H1 (cell line): ENCODE measurements at regions not wholly inside any gene's neighbourhood (a gene's known extent, or its start where the extent isn't known, plus 50 kb on each side); places are given as distances from the start of the nearest gene placed in this dataset.

Source experiments
- CTCF ChIA-PET: fragments of 300-600 bp; sonication (Branson Sonifier 250); formaldehyde crosslinking; loops from one replicate; lab custom pipeline; 2021; ENCODE audit not compliant: partially characterized antibody; lab: Charles Lee
- POLR2A ChIA-PET: fragments of 300-600 bp; sonication (Branson Sonifier 250); formaldehyde crosslinking; loops from one replicate; lab custom pipeline; 2021; ENCODE audit warnings: inconsistent platforms; ENCODE audit not compliant: partially characterized antibody; lab: Charles Lee
- DNase-seq, 2 experiments: peaks; one replicate each; pipeline versions ENCODE4 v3.0.0 to v3.0.0-alpha.2; 2010 to 2022; ENCODE audit warnings: low spot score in 2 of 2, low read depth in 1 of 2, mixed read lengths in 1 of 2
- FAIRE-seq: peaks from 2 replicates; lab custom pipeline; 2011; peaks lifted over from hg19 to GRCh38; lab: Jason Lieb, UNC
- H2AFZ ChIP-seq: 2 replicates; pipeline ENCODE4 v1.8.1; 2012; ENCODE audit warnings: low read length, inconsistent platforms
- H2AK5ac ChIP-seq: 2 replicates; pipeline ENCODE4 v1.6.1; 2013; ENCODE audit warnings: low read depth, low read length
- H2BK120ac ChIP-seq: replicated peaks from 2 replicates; pipeline ENCODE3; 2013; ENCODE audit warnings: low read depth, low read length, inconsistent platforms
- H2BK12ac ChIP-seq: 2 replicates; pipeline ENCODE4 v1.6.1; 2013; ENCODE audit warnings: low read depth, low read length
- H2BK15ac ChIP-seq: 2 replicates; pipeline ENCODE4 v1.6.1; 2013; ENCODE audit warnings: low read length
- H2BK20ac ChIP-seq: 2 replicates; pipeline ENCODE4 v1.6.1; 2013; ENCODE audit warnings: low read length
- H2BK5ac ChIP-seq: 2 replicates; pipeline ENCODE4 v1.6.1; 2013; ENCODE audit warnings: low read depth, low read length
- H3K14ac ChIP-seq: 2 replicates; pipeline ENCODE4 v1.6.1; 2013; ENCODE audit warnings: inconsistent platforms; ENCODE audit not compliant: insufficient read length
- H3K18ac ChIP-seq: 2 replicates; pipeline ENCODE4 v1.6.1; 2013; ENCODE audit warnings: low read length; ENCODE audit errors: extremely low read depth
- H3K23ac ChIP-seq: 2 replicates; pipeline ENCODE4 v1.6.1; 2013; ENCODE audit warnings: inconsistent platforms; ENCODE audit not compliant: insufficient read length
- H3K23me2 ChIP-seq: 2 replicates; pipeline ENCODE4 v1.6.1; 2013; ENCODE audit warnings: low read depth, low read length
- H3K27ac ChIP-seq: 2 replicates; pipeline ENCODE4 v1.6.1; 2011; ENCODE audit warnings: low read depth, low read length, inconsistent platforms
- H3K27me3 ChIP-seq, 4 experiments: replicated peaks in 1 of 4; 1 replicate in 1 of 4; 2 replicates in 3 of 4; pipeline versions ENCODE4 v1.6.1 to v1.8.1; 2011 to 2013; ENCODE audit warnings: low read length in 3 of 4, mild to moderate bottlenecking in 3 of 4, inconsistent platforms in 2 of 4, mixed read lengths in 2 of 4, moderate library complexity in 1 of 4; ENCODE audit not compliant: control insufficient read depth in 3 of 4, insufficient read depth in 3 of 4; ENCODE audit errors: extremely low read depth in 1 of 4
- H3K36me3 ChIP-seq, 4 experiments: 2 replicates each; pipeline versions ENCODE4 v1.6.1 to v1.8.1; 2011 to 2013; ENCODE audit warnings: mild to moderate bottlenecking in 4 of 4, low read length in 3 of 4, moderate library complexity in 2 of 4, control low read depth in 1 of 4, inconsistent platforms in 1 of 4; ENCODE audit not compliant: insufficient read depth in 4 of 4, control insufficient read depth in 2 of 4
- H3K4ac ChIP-seq: replicated peaks from 2 replicates; pipeline ENCODE3; 2013; ENCODE audit warnings: low read length, low read depth, mixed read lengths, inconsistent platforms; ENCODE audit not compliant: insufficient read length
- H3K4me1 ChIP-seq, 4 experiments: replicated peaks in 1 of 4; 1 replicate in 1 of 4; 2 replicates in 3 of 4; pipeline versions ENCODE4 v1.6.1 to v1.8.1; 2011 to 2013; ENCODE audit warnings: low read length in 3 of 4, inconsistent platforms in 2 of 4, mixed read lengths in 1 of 4; ENCODE audit not compliant: insufficient read depth in 4 of 4, control insufficient read depth in 3 of 4
- H3K4me2 ChIP-seq, 2 experiments: 2 replicates each; pipeline versions ENCODE4 v1.6.1 to v1.8.1; 2011 to 2013; ENCODE audit warnings: low read depth in 2 of 2, low read length in 2 of 2, control low read depth in 1 of 2, inconsistent platforms in 1 of 2, mild to moderate bottlenecking in 1 of 2; ENCODE audit not compliant: insufficient read depth in 1 of 2
- H3K4me3 ChIP-seq, 4 experiments: fragments of 200-600, 300-600 bp in 1 of 4; sonication (generic), shearing (Covaris generic), sonication (Bioruptor Twin) in 1 of 4; 2 replicates each; pipeline versions ENCODE4 v1.5.1 to v1.8.1; 2011 to 2016; ENCODE audit warnings: low read length in 4 of 4, low read depth in 3 of 4, control low read depth in 2 of 4, inconsistent platforms in 2 of 4, mild to moderate bottlenecking in 2 of 4, mixed read lengths in 1 of 4, moderate library complexity in 1 of 4; ENCODE audit not compliant: insufficient read depth in 2 of 4; ENCODE audit errors: extremely low read depth in 1 of 4
- H3K56ac ChIP-seq: replicated peaks from 2 replicates; pipeline ENCODE3; 2013; ENCODE audit warnings: low read depth, mild to moderate bottlenecking, mixed read lengths, low read length, inconsistent platforms; ENCODE audit not compliant: insufficient read length
- H3K79me1 ChIP-seq: 2 replicates; pipeline ENCODE4 v1.6.1; 2013; ENCODE audit warnings: low read depth, low read length, control low read depth
- H3K79me2 ChIP-seq, 2 experiments: 2 replicates each; pipeline versions ENCODE4 v1.6.1 to v1.8.1; 2012 to 2013; ENCODE audit warnings: low read length in 2 of 2, mild to moderate bottlenecking in 2 of 2, inconsistent platforms in 1 of 2; ENCODE audit not compliant: insufficient read depth in 2 of 2, control insufficient read depth in 1 of 2
- H3K9ac ChIP-seq, 4 experiments: replicated peaks in 1 of 4; 1 replicate in 1 of 4; 2 replicates in 3 of 4; pipeline versions ENCODE4 v1.6.1 to v1.8.1; 2011 to 2013; ENCODE audit warnings: low read depth in 3 of 4, low read length in 3 of 4, control low read depth in 2 of 4, mild to moderate bottlenecking in 2 of 4, moderate library complexity in 2 of 4, inconsistent platforms in 1 of 4; ENCODE audit errors: extremely low read depth in 1 of 4
- H3K9me3 ChIP-seq, 2 experiments: 2 replicates each; pipeline versions ENCODE4 v1.6.1 to v1.8.1; 2012 to 2013; ENCODE audit warnings: mild to moderate bottlenecking in 2 of 2, moderate library complexity in 2 of 2, control low read depth in 1 of 2, inconsistent platforms in 1 of 2, low read depth in 1 of 2, low read length in 1 of 2, mixed read lengths in 1 of 2; ENCODE audit not compliant: insufficient read depth in 2 of 2
- H4K20me1 ChIP-seq, 2 experiments: replicated peaks in 1 of 2; 2 replicates each; pipeline versions ENCODE3 to v1.8.1; 2011 to 2013; ENCODE audit warnings: inconsistent platforms in 2 of 2, low read length in 2 of 2, mild to moderate bottlenecking in 1 of 2; ENCODE audit not compliant: insufficient read depth in 2 of 2, control insufficient read depth in 1 of 2
- H4K5ac ChIP-seq: 2 replicates; pipeline ENCODE4 v1.6.1; 2013; ENCODE audit warnings: low read length, low read depth, mixed read lengths, inconsistent platforms; ENCODE audit not compliant: insufficient read length
- H4K8ac ChIP-seq: 2 replicates; pipeline ENCODE4 v1.8.0; 2013; ENCODE audit warnings: mild to moderate bottlenecking, moderate library complexity, low read length, inconsistent platforms; ENCODE audit not compliant: insufficient read depth; ENCODE audit errors: extremely low read depth
- H4K91ac ChIP-seq: replicated peaks from 2 replicates; pipeline ENCODE3; 2013; ENCODE audit warnings: low read length, mixed read lengths, inconsistent platforms; ENCODE audit not compliant: insufficient read length
- CEBPB ChIP-seq: IDR thresholded peaks from 2 replicates; pipeline ENCODE4 v1.6.1; 2012; ENCODE audit warnings: low read depth, low read length
- HDAC6 ChIP-seq: IDR thresholded peaks from one replicate; pipeline ENCODE4 v1.7.1; 2012; ENCODE audit warnings: low read depth, mild to moderate bottlenecking, inconsistent platforms, low read length, moderate library complexity
- JUN ChIP-seq: IDR thresholded peaks from 2 replicates; pipeline ENCODE4 v1.6.1; 2011; ENCODE audit warnings: low read depth, mild to moderate bottlenecking, improper control_type of control experiment, low read length
- KDM4A ChIP-seq: IDR thresholded peaks from one replicate; pipeline ENCODE4 v1.7.1; 2012; ENCODE audit warnings: low read depth, mild to moderate bottlenecking, moderate library complexity, low read length, inconsistent platforms; ENCODE audit not compliant: severe bottlenecking
- POLR2A ChIP-seq, 2 experiments: IDR thresholded peaks; 1 replicate in 1 of 2; 2 replicates in 1 of 2; pipeline ENCODE4 v1.6.1; 2011; ENCODE audit warnings: low read depth in 2 of 2, low read length in 2 of 2, mild to moderate bottlenecking in 2 of 2; ENCODE audit errors: control extremely low read depth in 1 of 2
- RXRA ChIP-seq: IDR thresholded peaks from 2 replicates; pipeline ENCODE4 v1.6.1; 2011; ENCODE audit warnings: low read depth, mild to moderate bottlenecking, low read length, moderate library complexity; ENCODE audit not compliant: insufficient read depth
- SAP30 ChIP-seq: fragments of 300-600 bp; sonication (generic); IDR thresholded peaks from 2 replicates; pipeline ENCODE4 v1.7.1; 2012; ENCODE audit warnings: low read length, moderate library complexity, mild to moderate bottlenecking, inconsistent platforms; ENCODE audit not compliant: insufficient read depth, insufficient replicate concordance
- SIN3A ChIP-seq, 2 experiments: IDR thresholded peaks in 1 of 2; conservative IDR thresholded peaks in 1 of 2; 2 replicates each; pipeline ENCODE4 v1.6.1; 2011 to 2012; ENCODE audit warnings: low read length in 2 of 2, improper control_type of control experiment in 1 of 2, low read depth in 1 of 2, mild to moderate bottlenecking in 1 of 2
- SIRT6 ChIP-seq: IDR thresholded peaks from one replicate; pipeline ENCODE4 v1.7.1; 2012; ENCODE audit warnings: low read length, inconsistent platforms
- SP4 ChIP-seq: IDR thresholded peaks from 2 replicates; pipeline ENCODE4 v1.6.1; 2012; ENCODE audit warnings: low read length, inconsistent platforms
- WGBS, 2 experiments: shearing (Covaris generic) in 1 of 2; methylation state at CpG; one replicate each; pipeline versions ENCODE4 v1.1.6 to v1.1.7; 2013 to 2015; ENCODE audit warnings: low lambda C conversion rate in 2 of 2, mixed read lengths in 2 of 2, inconsistent platforms in 1 of 2, low coverage in 1 of 2, missing lambda C conversion rate in 1 of 2; ENCODE audit not compliant: insufficient replicate concordance in 2 of 2, insufficient coverage in 1 of 2, insufficient read length in 1 of 2; ENCODE audit errors: extremely low coverage in 1 of 2, missing lambda C conversion rate in 1 of 2; 5-methylcytosine and 5-hydroxymethylcytosine counted together

DNA sequence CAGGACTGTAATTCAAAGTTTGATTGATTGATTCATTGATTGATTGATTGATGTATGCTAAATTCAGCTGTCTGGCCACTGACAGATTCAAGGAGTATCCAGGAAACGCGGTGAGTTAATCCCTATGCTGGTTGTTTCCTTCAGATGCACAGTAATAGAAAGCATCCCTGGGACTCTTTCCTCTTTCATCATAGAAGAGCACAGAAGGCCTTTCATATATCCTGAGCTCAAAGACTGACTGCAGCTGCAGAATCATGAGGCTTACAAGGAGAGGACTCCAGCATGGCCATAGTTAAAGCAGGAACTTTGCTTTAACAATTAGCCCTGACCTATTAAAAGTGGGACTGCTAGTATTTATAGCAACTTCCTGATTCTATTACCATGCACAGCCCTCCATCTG is 187.7 kb upstream of the TMTC1 start:
- CTCF ChIA-PET: interaction anchor here (1.3 kb wide), 1 partner anchor 11 kb away, joined by 4 read pairs; no protein-coding TSS in a partner anchor

More for the DNA sequence above, 187.7 kb upstream of the TMTC1 start:
- Histone ChIP-seq H3K27me3 (peaks cover 0 to 1% (median 0%) of the 10 kb centered on the region in 4 experiments; a peak in 1 of 7 replicates), H3K79me2 (no peaks in the 10 kb centered on the region), H2AFZ (peak overlapping the region; percentile 26; the same call in 1 of the 2 replicates), H3K36me3 (no peaks in the 10 kb centered on the region), H3K23ac (no peak overlapping the region), H2BK20ac (no peak overlapping the region), H2BK120ac (no peak overlapping the region), H4K20me1 (no peaks in the 10 kb centered on the region), H4K91ac (no peak overlapping the region), H3K4me3 (no peak overlapping the region), H4K8ac (no peak overlapping the region), H3K4me2 (no peak overlapping the region), H2AK5ac (no peak overlapping the region), H3K18ac (no peak overlapping the region), H4K5ac (no peak overlapping the region), H3K27ac (no peak overlapping the region), H3K9me3 (no peaks in the 10 kb centered on the region), H3K14ac (no peak overlapping the region), H3K4me1 (no peaks in the 10 kb centered on the region), H2BK15ac (no peak overlapping the region), H2BK12ac (no peak overlapping the region), H3K23me2 (no peaks in the 10 kb centered on the region), H3K4ac (no peak overlapping the region), H3K79me1 (no peaks in the 10 kb centered on the region), H3K9ac (no peak overlapping the region), H2BK5ac (no peak overlapping the region), H3K56ac (no peak overlapping the region)
- DNase-seq (no peak), FAIRE-seq (no peak)
- TF ChIP-seq HDAC6 (no peak), POLR2A (IDR thresholded peaks at IDR 0.05; ENCODE audit: control extremely low read depth in 1 of 2, low read depth in 2 of 2, low read length in 2 of 2) (no peak), CEBPB (no peak), JUN (no peak), SIRT6 (no peak), SIN3A (conservative IDR thresholded peaks at IDR 0.05 in 1 of 2, IDR thresholded peaks at IDR 0.05 in 1 of 2; ENCODE audit: low read depth in 1 of 2, low read length in 2 of 2) (no peak), SAP30 (no peak), RXRA (no peak), KDM4A (no peak), SP4 (no peak)
- WGBS, 2 experiments: 86% methylated on average over 2 of the region's 2 CpGs; no CpG with 5 or more reads in 1 of the 2 experiments
- POLR2A ChIA-PET: no interaction called here
